ENCODE measurements at regions not wholly inside any gene's neighbourhood (a gene's known extent, or its start where the extent isn't known, plus 50 kb on each side); places are given as distances from the start of the nearest gene placed in this dataset.
A peak's percentile ranks its signal among the peaks of the same experiment; 100 is the strongest.

DNA sequence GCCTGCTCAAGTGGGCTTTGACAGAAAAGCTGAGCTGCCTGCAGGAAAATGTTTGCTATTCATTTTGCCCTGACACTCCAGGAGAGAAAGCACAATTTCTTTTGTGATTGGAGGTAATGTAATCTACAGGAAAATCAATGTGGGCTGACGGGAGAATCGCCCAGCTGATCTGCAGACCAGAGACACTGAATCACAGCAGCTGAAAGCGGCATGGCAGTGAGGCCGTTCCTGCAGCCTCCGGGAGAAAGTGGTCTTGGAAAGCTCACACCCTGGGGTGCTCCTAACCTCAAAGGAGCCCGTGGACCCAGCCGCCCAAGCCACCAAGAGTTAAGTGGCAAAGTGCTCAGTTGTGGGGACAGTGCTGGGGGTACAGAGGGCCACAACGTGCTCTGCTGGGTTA lies 593.6 kb downstream of the BNC2 start (continued):
- TF ChIP-seq, protein P1, sequence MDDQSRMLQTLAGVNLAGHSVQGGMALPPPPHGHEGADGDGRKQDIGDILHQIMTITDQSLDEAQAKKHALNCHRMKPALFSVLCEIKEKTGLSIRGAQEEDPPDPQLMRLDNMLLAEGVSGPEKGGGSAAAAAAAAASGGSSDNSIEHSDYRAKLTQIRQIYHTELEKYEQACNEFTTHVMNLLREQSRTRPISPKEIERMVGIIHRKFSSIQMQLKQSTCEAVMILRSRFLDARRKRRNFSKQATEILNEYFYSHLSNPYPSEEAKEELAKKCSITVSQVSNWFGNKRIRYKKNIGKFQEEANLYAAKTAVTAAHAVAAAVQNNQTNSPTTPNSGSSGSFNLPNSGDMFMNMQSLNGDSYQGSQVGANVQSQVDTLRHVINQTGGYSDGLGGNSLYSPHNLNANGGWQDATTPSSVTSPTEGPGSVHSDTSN (IDR thresholded peaks at IDR 0.05), result no peak
- TF ChIP-seq PHF8 (IDR thresholded peaks at IDR 0.05; ENCODE audit: borderline replicate concordance, low read depth), result no peak
- TF ChIP-seq, protein P2, sequence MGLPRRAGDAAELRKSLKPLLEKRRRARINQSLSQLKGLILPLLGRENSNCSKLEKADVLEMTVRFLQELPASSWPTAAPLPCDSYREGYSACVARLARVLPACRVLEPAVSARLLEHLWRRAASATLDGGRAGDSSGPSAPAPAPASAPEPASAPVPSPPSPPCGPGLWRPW (IDR thresholded peaks at IDR 0.05), result no peak
- TF ChIP-seq RARB (CRISPR knock-in tag; IDR thresholded peaks at IDR 0.05), result no peak
- no peak for TF ChIP-seq HDAC2 (IDR thresholded peaks at IDR 0.05)
- no peak for TF ChIP-seq SMC3 (IDR thresholded peaks at IDR 0.05)
- no peak for TF ChIP-seq POLR2A (IDR thresholded peaks at IDR 0.05; ENCODE audit: low read length)

GRCh38 chr9:16277471-16277960 lies 593.0 kb downstream of the BNC2 start:
- POLR2A ChIA-PET, result no interaction called here
- ATAC-seq, result no peak
- TF ChIP-seq RNF2 (IDR thresholded peaks at IDR 0.05; ENCODE audit: borderline replicate concordance, low read depth) (no peak), MYC (IDR thresholded peaks at IDR 0.05; ENCODE audit: borderline replicate concordance, low read length) (no peak), USF2 (IDR thresholded peaks at IDR 0.05) (no peak), RAD21 (conservative IDR thresholded peaks at IDR 0.05 in 1 of 2, IDR thresholded peaks at IDR 0.05 in 1 of 2) (no peak), ZSCAN20 (CRISPR knock-in tag; IDR thresholded peaks at IDR 0.05) (no peak), RCOR1 (IDR thresholded peaks at IDR 0.05; ENCODE audit: low read depth, low read length) (no peak), JUN (IDR thresholded peaks at IDR 0.05) (no peak), HDAC2 (IDR thresholded peaks at IDR 0.05) (no peak), CEBPB (IDR thresholded peaks at IDR 0.05) (no peak), FOSL2 (IDR thresholded peaks at IDR 0.05) (no peak), FOSL2 (CRISPR knock-in tag; IDR thresholded peaks at IDR 0.05) (no peak), ZC3H11A (IDR thresholded peaks at IDR 0.05) (no peak), BHLHE40 (IDR thresholded peaks at IDR 0.05; ENCODE audit: low read depth, low read length) (no peak), PHF8 (IDR thresholded peaks at IDR 0.05; ENCODE audit: borderline replicate concordance, low read depth) (no peak), KDM5A (IDR thresholded peaks at IDR 0.05) (no peak)

GRCh38 chr9:16278326-16278999 lies 592.0 kb downstream of the BNC2 start:
- Histone ChIP-seq H3K27ac (peak overlapping the region in 1 of 2 experiments; percentile 58; a peak in 2 of 6 replicates), H3K4me3 (no peak overlapping the region), H3K9me3 (no peaks in the 10 kb centered on the region), H3K4me1 (peaks cover 5% of the 10 kb centered on the region; the same call in 1 of the 3 replicates), H3K4me2 (0 out of 3 replicates have a peak overlapping the region, but pooled peaks have one; percentile 10)
- ChIA-PET CTCF (interaction anchor here (1.5 kb wide), 2 partner anchors 11 to 22 kb away, joined by 4 to 5 read pairs; no protein-coding TSS in a partner anchor), POLR2A (no interaction called here)
- ATAC-seq (peak in 1 of 2 experiments; percentile 51; a peak in 2 of 6 replicates), DNase-seq (ENCODE audit: low read depth in 1 of 2, low spot score in 1 of 2) (peak in 1 of 2 experiments; percentile 16), FAIRE-seq (no peak)
- TF ChIP-seq HDAC2 (IDR thresholded peaks at IDR 0.05) (no peak), EP300 (IDR thresholded peaks at IDR 0.05) (no peak), RFX5 (IDR thresholded peaks at IDR 0.05) (no peak), JUN (IDR thresholded peaks at IDR 0.05) (no peak), EHF (CRISPR knock-in tag; IDR thresholded peaks at IDR 0.05) (no peak), ESRRA (IDR thresholded peaks at IDR 0.05; ENCODE audit: borderline replicate concordance, low read length) (no peak), NFE2L2 (conservative IDR thresholded peaks at IDR 0.05; ENCODE audit: low read length) (no peak), ZFP36 (IDR thresholded peaks at IDR 0.05; ENCODE audit: borderline replicate concordance, partially characterized antibody) (no peak), SMC3 (IDR thresholded peaks at IDR 0.05) (no peak)
- TF ChIP-seq, protein P3, sequence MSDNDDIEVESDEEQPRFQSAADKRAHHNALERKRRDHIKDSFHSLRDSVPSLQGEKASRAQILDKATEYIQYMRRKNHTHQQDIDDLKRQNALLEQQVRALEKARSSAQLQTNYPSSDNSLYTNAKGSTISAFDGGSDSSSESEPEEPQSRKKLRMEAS (IDR thresholded peaks at IDR 0.05), result no peak
- TF ChIP-seq, protein P1 (IDR thresholded peaks at IDR 0.05), result no peak
- WGBS (ENCODE audit: missing lambda C conversion rate), result 62% methylated on average over 13 of the region's 13 CpGs

More at GRCh38 chr9:16277471-16277960, 593.0 kb downstream of the BNC2 start:
- WGBS (ENCODE audit: missing lambda C conversion rate), result 94% methylated on average over 8 of the region's 8 CpGs
- Histone ChIP-seq H3K4me3 (no peak overlapping the region), H3K4me1 (peaks cover 5% of the 10 kb centered on the region; the same call in 1 of the 3 replicates), H3K4me2 (no peak overlapping the region), H3K27ac (peak overlapping the region in 1 of 2 experiments; percentile 58; a peak in 1 of 6 replicates), H3K9me3 (no peaks in the 10 kb centered on the region)
- no peak for DNase-seq (ENCODE audit: low read depth in 1 of 2, low spot score in 1 of 2)
- CTCF ChIA-PET, result no interaction called here
- no peak for FAIRE-seq
